Heart left ventricle (tissue), 16 donors: ENCODE measurements at regions not wholly inside any gene's neighbourhood (a gene's known extent, or its start where the extent isn't known, plus 50 kb on each side); places are given as distances from the start of the nearest gene placed in this dataset.

ENCODE experiments used
- ATAC-seq, 4 donors: fragments of 200-7000 bp; cut with Tn5 transposase; one replicate each; pipeline ENCODE4 v1.9.1; 2020 to 2022; ENCODE audit warnings: moderate library complexity in 4 of 4, mild to moderate bottlenecking in 3 of 4, moderate number of reproducible peaks in 1 of 4
- DNase-seq, 5 donors: peaks; one replicate each; pipeline ENCODE4 v3.0.0-alpha.2; 2020
- H3K27ac ChIP-seq, 12 donors: fragments of 200-600 bp; sonication (generic) in 4 of 12; one replicate each; pipeline versions ENCODE4 v1.5.0 to v1.8.0; 2016 to 2022; ENCODE audit warnings: mild to moderate bottlenecking in 2 of 12
- H3K27me3 ChIP-seq, 9 donors: fragments of 200-600 bp; sonication (generic) in 2 of 9; one replicate each; pipeline versions ENCODE4 v1.5.1 to v1.8.0; 2016 to 2022; ENCODE audit warnings: mild to moderate bottlenecking in 3 of 9
- H3K36me3 ChIP-seq, 9 donors: fragments of 200-600 bp; sonication (generic) in 2 of 9; one replicate each; pipeline versions ENCODE4 v1.5.0 to v1.8.0; 2018 to 2022; ENCODE audit warnings: mild to moderate bottlenecking in 2 of 9
- H3K4me1 ChIP-seq, 12 donors: fragments of 200-600 bp; sonication (generic) in 4 of 12; one replicate each; pipeline versions ENCODE4 v1.5.0 to v1.8.0; 2016 to 2022; ENCODE audit warnings: mild to moderate bottlenecking in 3 of 12
- H3K4me3 ChIP-seq, 12 donors: fragments of 200-600 bp; sonication (generic) in 4 of 12; one replicate each; pipeline versions ENCODE4 v1.5.0 to v1.8.0; 2017 to 2022; ENCODE audit warnings: mild to moderate bottlenecking in 9 of 12, moderate library complexity in 4 of 12
- H3K9me3 ChIP-seq, 12 donors: fragments of 200-600 bp; sonication (generic) in 4 of 12; one replicate each; pipeline versions ENCODE4 v1.5.0 to v1.8.0; 2016 to 2022; ENCODE audit warnings: mild to moderate bottlenecking in 1 of 12
- CTCF ChIP-seq, 12 donors: fragments of 200-600 bp; sonication (generic) in 4 of 12; IDR thresholded peaks; one replicate each; pipeline versions ENCODE4 v1.5.0 to v1.8.0; 2018 to 2022; ENCODE audit warnings: antibody characterized with exemption in 12 of 12, mild to moderate bottlenecking in 5 of 12
- POLR2A ChIP-seq, 2 donors: fragments of 450-650 bp; IDR thresholded peaks; one replicate each; pipeline ENCODE4 v1.6.1; 2017; ENCODE audit warnings: antibody characterized with exemption in 2 of 2, mild to moderate bottlenecking in 2 of 2, moderate library complexity in 2 of 2
- WGBS, 4 donors: extraction: QIAGEN DNeasy Blood & Tissue Kit in 2 of 4; methylation state at CpG; one replicate each; pipeline versions ENCODE4 v1.1.5 to v1.1.7; 2013 to 2018; 5-methylcytosine and 5-hydroxymethylcytosine counted together
- intact Hi-C, 10 donors: fragments of 100-400 bp; cut with DNase I; formaldehyde crosslinking; loops; one replicate each; pipeline versions ENCODE4 v1.11.1 to v1.14.2; 2022
- donor health status: ischemic (EF 13 %, LVEDD 7.1; RV severe dilation, severe dysfunction).
- donor health status: healthy with polysubstance abuse.
- donor health status: DM: no; HTN: yes; CAD: no.
- donor health status: DM: no; HTN: no; CAD: no.
- donor health status: ischemic (EF 25% LVEDD 6.9; RV normal size, moderate dysfunction).
- donor health status: ischemic (EF 25% LVEDD 5.7; RV mildly dilated, moderate dysfunction).
- donor health status: healthy.
- donor health status: DM: yes; HTN: yes; CAD: no.
- donor health status: ischemic (EF 35%, LVEDD 5.7; RV mildly dilated, moderate dysfunction).
- donor health status: nonischemic (EF 11% LVEDD 7.7; RV severe dilation, severe dysfunction).
- donor health status: DM: yes; HTN: yes; CAD: no.
- donor health status: PGD.
- donor health status: ischemic (EF 29% LVEDD 5.4; RV normal size, mild dysfunction).
- donor health status: nonischemic (EF 23%, LVEDD 6.1; RV moderate dilation, normal function).

GRCh38 chr4:4726051-4726450 is 133.4 kb upstream of the MSX1 start:
- no peak overlapping the region for H3K27ac ChIP-seq
- H3K4me3 ChIP-seq, result no peak overlapping the region
- H3K9me3 ChIP-seq, result peaks cover 0 to 27% (median 13%) of the 10 kb centered on the region in 12 donors
- no peaks in the 10 kb centered on the region for H3K4me1 ChIP-seq
- TF ChIP-seq POLR2A (IDR thresholded peaks at IDR 0.05) (no peak), CTCF (IDR thresholded peaks at IDR 0.05) (no peak)
- no peak for DNase-seq
- H3K27me3 ChIP-seq, result no peaks in the 10 kb centered on the region
- no peaks in the 10 kb centered on the region for H3K36me3 ChIP-seq
- no peak for ATAC-seq
- 58 to 86% (median 82%) methylated on average over 2 of the region's 2 CpGs for WGBS, 4 donors
- intact Hi-C loops, result no loop called here

GRCh38 chr4:4724321-4724720 is 135.1 kb upstream of the MSX1 start:
- intact Hi-C loops, result no loop called here
- no peaks in the 10 kb centered on the region for H3K36me3 ChIP-seq
- TF ChIP-seq POLR2A (IDR thresholded peaks at IDR 0.05) (no peak), CTCF (IDR thresholded peaks at IDR 0.05) (no peak)
- no peak overlapping the region for H3K4me3 ChIP-seq
- no peaks in the 10 kb centered on the region for H3K4me1 ChIP-seq
- DNase-seq, result no peak
- no peaks in the 10 kb centered on the region for H3K27me3 ChIP-seq
- ATAC-seq, result no peak
- no peak overlapping the region for H3K27ac ChIP-seq
- WGBS, 4 donors, result 60 to 75% (median 72%) methylated on average over 4 of the region's 4 CpGs
- H3K9me3 ChIP-seq, result peaks cover 0 to 27% (median 13%) of the 10 kb centered on the region in 12 donors

GRCh38 chr4:4721636-4722035 is 137.8 kb upstream of the MSX1 start:
- intact Hi-C loops, result no loop called here
- H3K27ac ChIP-seq, result no peak overlapping the region
- H3K27me3 ChIP-seq, result no peaks in the 10 kb centered on the region
- peaks cover 0 to 23% (median 11%) of the 10 kb centered on the region in 12 donors for H3K9me3 ChIP-seq
- no peak for TF ChIP-seq POLR2A (IDR thresholded peaks at IDR 0.05)
- H3K4me1 ChIP-seq, result no peaks in the 10 kb centered on the region
- no peaks in the 10 kb centered on the region for H3K36me3 ChIP-seq
- WGBS, 4 donors, result 88 to 93% (median 90%) methylated on average over 5 of the region's 5 CpGs
- H3K4me3 ChIP-seq, result no peak overlapping the region
- DNase-seq, result no peak
- ATAC-seq, result no peak

- TF ChIP-seq CTCF (IDR thresholded peaks at IDR 0.05) (no peak), POLR2A (IDR thresholded peaks at IDR 0.05) (no peak)
- Histone ChIP-seq H3K27ac (no peak overlapping the region), H3K4me1 (no peaks in the 10 kb centered on the region), H3K27me3 (no peaks in the 10 kb centered on the region), H3K9me3 (peaks cover 0 to 13% (median under 1%) of the 10 kb centered on the region in 12 donors), H3K36me3 (no peaks in the 10 kb centered on the region), H3K4me3 (no peak overlapping the region)
- 80 to 93% (median 88%) methylated on average over 6 of the region's 6 CpGs for WGBS, 4 donors
- ATAC-seq, result no peak
- no peak for DNase-seq
- intact Hi-C loops, result no loop called here
Measured at GRCh38 chr4:4720646-4721045, 138.8 kb upstream of the MSX1 start.

DNA sequence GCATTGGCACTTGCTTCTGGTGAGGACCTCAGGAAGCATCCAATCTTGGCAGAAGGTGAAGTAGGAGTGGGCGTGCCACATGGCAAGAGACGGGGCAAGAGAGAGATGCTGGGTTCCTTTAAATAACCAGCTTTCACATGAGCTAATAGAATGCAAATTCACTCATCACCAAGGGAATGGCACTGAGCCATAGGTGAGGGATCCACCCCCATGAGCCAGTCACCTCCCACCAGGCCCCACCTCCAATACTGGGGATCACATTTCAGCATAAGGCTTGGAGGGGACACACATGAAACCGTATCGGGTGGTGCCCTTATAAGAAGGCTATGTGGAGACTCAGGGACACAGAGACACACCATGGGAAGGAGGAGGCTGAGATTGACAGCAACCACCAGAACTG is 140.0 kb upstream of the MSX1 start:
- Histone ChIP-seq H3K36me3 (no peaks in the 10 kb centered on the region), H3K4me3 (no peak overlapping the region), H3K27ac (no peak overlapping the region), H3K27me3 (no peaks in the 10 kb centered on the region), H3K9me3 (peaks cover 0 to 2% (median 0%) of the 10 kb centered on the region in 12 donors), H3K4me1 (no peaks in the 10 kb centered on the region)
- DNase-seq (no peak), ATAC-seq (no peak)
- 60 to 76% (median 64%) methylated on average over 4 of the region's 4 CpGs for WGBS, 4 donors
- TF ChIP-seq POLR2A (IDR thresholded peaks at IDR 0.05) (no peak), CTCF (IDR thresholded peaks at IDR 0.05) (no peak)
- intact Hi-C loops, result no loop called here
